HS-27A (cell line): ENCODE measurements at regions not wholly inside any gene's neighbourhood (a gene's known extent, or its start where the extent isn't known, plus 50 kb on each side); places are given as distances from the start of the nearest gene placed in this dataset.
"Not testable (repeated sequence)": the region's sequence is repeated elsewhere in the genome, so short reads cannot be mapped to it uniquely, and the experiment has no call there.

Experiments
- DNase-seq: peaks from one replicate; pipeline ENCODE4 v3.0.0-alpha.2; 2012; ENCODE audit warnings: low read depth, missing footprints

- DNase-seq, result no peak
Measured at GRCh38 chr10:117748058-117748457, 205.5 kb downstream of the EMX2 start.

GRCh38 chr10:117750616-117751015, 208.1 kb downstream of the EMX2 start:
- DNase-seq, result no peak

- DNase-seq, result no peak
Measured at GRCh38 chr10:117751259-117751658, 208.7 kb downstream of the EMX2 start.

GRCh38 chr10:117752103-117752502, 209.6 kb downstream of the EMX2 start:
- DNase-seq, result no peak

- no peak for DNase-seq
Measured at GRCh38 chr10:117754770-117755658, 212.5 kb downstream of the EMX2 start.

- DNase-seq, result no peak
Measured at GRCh38 chr10:117755659-117756014, 213.1 kb downstream of the EMX2 start.

- no peak for DNase-seq
Measured at GRCh38 chr10:117757086-117757720, 214.7 kb downstream of the EMX2 start.

- DNase-seq, result no peak
Measured at GRCh38 chr10:117759266-117759665, 216.7 kb downstream of the EMX2 start.

- no peak for DNase-seq
Measured at GRCh38 chr10:117761695-117762094, 219.1 kb downstream of the EMX2 start.

- no peak for DNase-seq
Measured at GRCh38 chr10:117762126-117762818, 219.7 kb downstream of the EMX2 start.

GRCh38 chr10:117762819-117763172, 220.2 kb downstream of the EMX2 start:
- DNase-seq, result no peak

- no peak for DNase-seq
Measured at GRCh38 chr10:117763528-117763927, 221.0 kb downstream of the EMX2 start.

GRCh38 chr10:117768333-117769042, 225.9 kb downstream of the EMX2 start:
- DNase-seq, result no peak

GRCh38 chr10:117775526-117775925, 233.0 kb downstream of the EMX2 start:
- no peak for DNase-seq

- DNase-seq, result not testable (repeated sequence)
Measured at GRCh38 chr10:117777222-117777621, 234.7 kb downstream of the EMX2 start.

GRCh38 chr10:117778241-117778640, 235.7 kb downstream of the EMX2 start:
- no peak for DNase-seq

- no peak for DNase-seq
Measured at GRCh38 chr10:117780411-117780810, 237.9 kb downstream of the EMX2 start.

GRCh38 chr10:117781216-117781831, 238.8 kb downstream of the EMX2 start:
- no peak for DNase-seq

- no peak for DNase-seq
Measured at GRCh38 chr10:117782276-117782675, 239.7 kb downstream of the EMX2 start.

GRCh38 chr10:117783698-117784395, 241.3 kb downstream of the EMX2 start:
- no peak for DNase-seq

- no peak for DNase-seq
Measured at GRCh38 chr10:117784776-117785175, 242.2 kb downstream of the EMX2 start.
